IMR-90 (cell line): ENCODE measurements at regions not wholly inside any gene's neighbourhood (a gene's known extent, or its start where the extent isn't known, plus 50 kb on each side); places are given as distances from the start of the nearest gene placed in this dataset.

Experiments
- CEBPB ChIP-seq: IDR thresholded peaks from 2 replicates; pipeline ENCODE4 v1.6.1; 2012; ENCODE audit warnings: low read depth, low read length, improper control_type of control experiment
- CTCF ChIP-seq: conservative IDR thresholded peaks from 2 replicates; pipeline ENCODE4 v1.5.1; 2012; ENCODE audit warnings: mild to moderate bottlenecking, low read depth, low read length, improper control_type of control experiment
- ELK1 ChIP-seq: fragments of 150-350 bp; IDR thresholded peaks from 2 replicates; pipeline ENCODE4 v1.6.1; 2016; ENCODE audit warnings: low read depth, mild to moderate bottlenecking, low read length, moderate library complexity, borderline replicate concordance
- MAFK ChIP-seq: IDR thresholded peaks from 2 replicates; pipeline ENCODE4 v1.6.1; 2012; ENCODE audit warnings: low read depth, low read length, improper control_type of control experiment
- NFE2L2 ChIP-seq: fragments of 150-350 bp; IDR thresholded peaks from 2 replicates; pipeline ENCODE4 v1.6.1; 2016; ENCODE audit warnings: low read depth, mild to moderate bottlenecking, low read length
- POLR2A ChIP-seq: IDR thresholded peaks from 2 replicates; pipeline ENCODE4 v1.6.1; 2012; ENCODE audit warnings: mild to moderate bottlenecking, low read depth, low read length
- USF2 ChIP-seq: fragments of 150-350 bp; IDR thresholded peaks from 2 replicates; pipeline ENCODE4 v1.6.1; 2017; ENCODE audit warnings: mild to moderate bottlenecking, antibody characterized with exemption, low read length, low read depth

GRCh38 chr3:170721563-170721962 lies 135.7 kb upstream of the SLC7A14 start:
- TF ChIP-seq CTCF: no peak
- no peak for TF ChIP-seq USF2
- TF ChIP-seq POLR2A: no peak
- TF ChIP-seq ELK1: no peak
- TF ChIP-seq CEBPB: no peak
- no peak for TF ChIP-seq NFE2L2
- no peak for TF ChIP-seq MAFK
